ENCODE measurements at regions not wholly inside any gene's neighbourhood (a gene's known extent, or its start where the extent isn't known, plus 50 kb on each side); places are given as distances from the start of the nearest gene placed in this dataset.

DNA sequence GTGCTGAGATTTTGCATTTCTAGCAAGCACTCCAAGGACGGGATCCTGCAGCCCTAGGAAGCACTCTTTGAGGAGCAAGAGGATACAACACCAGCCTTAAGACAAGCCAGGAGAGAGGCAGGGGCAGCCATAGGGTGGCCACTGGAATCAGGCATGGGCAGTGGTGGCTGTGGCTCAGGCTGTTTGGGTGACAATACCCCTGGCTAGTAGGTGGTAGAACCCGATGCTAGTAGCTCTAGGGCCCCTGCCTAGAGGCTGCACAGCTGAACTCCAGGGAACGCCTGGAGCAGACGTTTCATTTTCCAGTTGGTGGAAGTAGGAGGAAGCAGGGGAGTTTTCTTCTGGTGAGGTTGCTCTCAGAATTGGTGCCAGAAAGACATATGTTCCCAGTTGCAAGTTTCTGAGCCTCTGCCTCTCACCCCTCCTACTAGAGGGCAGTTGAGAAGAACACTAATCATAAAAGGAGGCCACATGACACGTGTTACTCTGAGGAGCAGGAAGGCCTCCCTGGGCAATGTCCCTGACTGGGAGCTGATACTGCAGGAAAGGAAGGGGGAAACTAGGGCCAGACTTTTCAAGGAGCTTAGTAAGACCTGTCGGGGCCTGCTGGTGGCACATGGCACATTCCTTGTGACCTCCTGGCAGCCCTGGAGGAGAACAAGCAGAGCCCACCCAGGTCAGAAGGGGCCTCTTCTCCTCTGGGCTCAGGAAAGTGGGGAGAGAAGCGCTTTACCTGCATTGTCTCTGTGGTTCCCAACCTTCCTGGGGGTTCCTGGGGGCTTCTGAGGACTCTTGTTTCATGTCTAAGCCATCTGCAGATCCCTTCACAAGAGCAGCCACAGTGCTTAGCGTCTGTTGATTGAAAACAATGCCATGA lies 56.6 kb upstream of the DRD2 start:
- FAIRE-seq (no peak), DNase-seq (ENCODE audit: extremely low spot score, insufficient read length, low read depth) (no peak)

DNA sequence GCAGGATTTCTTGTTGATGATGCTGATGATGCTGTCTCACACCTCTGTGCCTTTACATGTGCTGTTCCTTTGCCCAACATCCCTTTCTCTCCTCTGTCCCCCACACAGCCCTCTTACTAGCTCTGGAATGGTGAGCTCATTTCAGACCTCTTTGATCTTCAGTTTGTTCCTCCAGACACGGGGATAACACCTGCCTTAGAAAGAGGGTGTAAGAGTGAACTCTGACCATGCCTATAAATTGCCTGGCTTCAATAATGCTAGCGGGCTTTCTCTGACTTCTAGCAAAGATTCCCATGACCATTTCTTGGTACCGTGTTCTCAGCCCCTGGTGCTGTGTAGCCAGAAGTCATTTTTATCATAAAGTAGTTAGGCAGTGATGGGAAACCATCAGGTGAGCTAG lies 55.9 kb upstream of the DRD2 start:
- FAIRE-seq (no peak), DNase-seq (ENCODE audit: extremely low spot score, insufficient read length, low read depth) (no peak)

DNA sequence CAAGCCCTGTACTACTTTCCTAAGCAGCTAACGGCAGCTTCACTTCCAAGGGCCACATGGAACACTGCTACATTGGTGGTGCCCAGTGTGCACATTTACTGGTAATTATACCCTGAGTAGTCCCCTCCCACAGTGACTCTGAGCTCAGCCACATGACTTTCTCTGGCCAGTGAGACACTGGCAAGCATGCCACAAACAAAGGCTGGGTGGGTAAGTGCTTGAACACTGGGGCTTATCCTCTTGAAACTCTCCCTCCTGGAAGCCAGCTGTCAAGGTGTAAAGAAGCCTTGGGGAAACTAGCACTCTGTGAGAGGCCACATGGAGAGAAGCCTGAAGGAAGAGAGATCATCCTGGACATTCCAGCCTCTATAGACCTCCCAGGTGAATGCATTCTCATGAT lies 54.4 kb upstream of the DRD2 start:
- FAIRE-seq (no peak), DNase-seq (ENCODE audit: extremely low spot score, insufficient read length, low read depth) (no peak)

DNA sequence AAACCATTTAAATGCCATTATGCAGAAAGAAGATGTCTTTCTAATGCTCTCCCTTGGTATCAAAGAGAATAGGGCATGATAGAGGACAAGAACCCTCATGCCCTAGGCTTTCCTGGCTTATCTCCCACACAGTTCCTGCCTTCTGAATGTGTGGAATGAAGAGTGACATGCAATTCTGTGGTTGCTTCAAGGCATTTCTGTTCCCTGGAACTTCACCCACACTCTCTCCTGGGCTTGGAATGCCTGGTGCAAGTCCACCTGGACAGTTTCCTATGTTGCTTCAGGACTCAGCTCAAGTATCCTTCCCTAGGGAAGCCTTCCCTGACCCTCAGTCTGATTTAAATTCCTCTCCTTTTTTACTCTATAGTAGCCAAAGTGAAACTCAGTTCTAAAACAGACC lies 53.8 kb upstream of the DRD2 start:
- FAIRE-seq (no peak), DNase-seq (ENCODE audit: extremely low spot score, insufficient read length, low read depth) (no peak)

DNA sequence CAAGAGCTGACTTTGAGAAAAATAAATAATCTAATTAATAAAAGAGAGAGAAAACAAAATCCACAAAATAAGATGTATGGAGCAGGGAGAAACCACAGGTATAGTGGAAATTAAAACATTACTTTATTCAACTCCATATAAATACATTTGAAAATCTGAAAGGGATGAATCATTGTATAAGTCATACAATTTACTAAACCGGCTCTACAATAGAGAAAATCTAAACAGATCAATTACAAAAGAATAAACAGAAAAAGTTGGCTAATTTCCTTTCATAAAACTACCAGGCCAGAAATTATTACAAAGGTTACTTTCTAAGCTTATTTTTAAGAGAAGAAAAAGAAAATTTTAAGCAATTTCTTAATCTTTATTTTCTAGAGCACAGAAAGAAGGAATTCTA lies 51.3 kb upstream of the DRD2 start:
- FAIRE-seq (no peak), DNase-seq (ENCODE audit: extremely low spot score, insufficient read length, low read depth) (no peak)
